Right lung (tissue), 2 donors: ENCODE measurements at regions not wholly inside any gene's neighbourhood (a gene's known extent, or its start where the extent isn't known, plus 50 kb on each side); places are given as distances from the start of the nearest gene placed in this dataset.
"Not testable (repeated sequence)": the region's sequence is repeated elsewhere in the genome, so short reads cannot be mapped to it uniquely, and the experiment has no call there.

Experiments used
- DNase-seq, 2 donors: peaks; one replicate each; pipeline ENCODE4 v3.0.0-alpha.2; 2013

GRCh38 chr20:30164389-30164788 lies 1093.1 kb upstream of the DEFB115 start:
- DNase-seq, result not testable (repeated sequence)

GRCh38 chr20:30167540-30167939 lies 1089.9 kb upstream of the DEFB115 start:
- DNase-seq, result no peak

GRCh38 chr20:30168025-30168799 lies 1089.3 kb upstream of the DEFB115 start:
- DNase-seq, result no peak

- no peak for DNase-seq
Observed at GRCh38 chr20:30168800-30169138, 1088.7 kb upstream of the DEFB115 start.

GRCh38 chr20:30175681-30176080 lies 1081.8 kb upstream of the DEFB115 start:
- DNase-seq, result no peak

- not testable (repeated sequence) for DNase-seq
Observed at GRCh38 chr20:30183124-30183523, 1074.3 kb upstream of the DEFB115 start.

- DNase-seq, result not testable (repeated sequence)
Observed at GRCh38 chr20:30191785-30192184, 1065.7 kb upstream of the DEFB115 start.

GRCh38 chr20:30234477-30234876 lies 1023.0 kb upstream of the DEFB115 start:
- not testable (repeated sequence) for DNase-seq

- DNase-seq, result not testable (repeated sequence)
Observed at GRCh38 chr20:30275073-30275472, 982.4 kb upstream of the DEFB115 start.

- DNase-seq, result no peak
Observed at GRCh38 chr20:30281584-30282197, 975.8 kb upstream of the DEFB115 start.

- not testable (repeated sequence) for DNase-seq
Observed at GRCh38 chr20:30283476-30284280, 973.8 kb upstream of the DEFB115 start.

- DNase-seq, result no peak
Observed at GRCh38 chr20:30284281-30284905, 973.1 kb upstream of the DEFB115 start.

GRCh38 chr20:30285677-30286076 lies 971.8 kb upstream of the DEFB115 start:
- DNase-seq, result no peak

GRCh38 chr20:30286157-30286556 lies 971.3 kb upstream of the DEFB115 start:
- DNase-seq, result no peak

- DNase-seq, result not testable (repeated sequence)
Observed at GRCh38 chr20:30287459-30287858, 970.0 kb upstream of the DEFB115 start.

GRCh38 chr20:30288346-30288745 lies 969.1 kb upstream of the DEFB115 start:
- DNase-seq, result no peak

- DNase-seq, result not testable (repeated sequence)
Observed at GRCh38 chr20:30289049-30289448, 968.4 kb upstream of the DEFB115 start.

GRCh38 chr20:30289711-30290141 lies 967.7 kb upstream of the DEFB115 start:
- not testable (repeated sequence) for DNase-seq

- not testable (repeated sequence) for DNase-seq
Observed at GRCh38 chr20:30290361-30291063, 967.0 kb upstream of the DEFB115 start.

- not testable (repeated sequence) for DNase-seq
Observed at GRCh38 chr20:30291064-30291379, 966.4 kb upstream of the DEFB115 start.

GRCh38 chr20:30291686-30292085 lies 965.8 kb upstream of the DEFB115 start:
- DNase-seq, result not testable (repeated sequence)

GRCh38 chr20:30295396-30295795 lies 962.1 kb upstream of the DEFB115 start:
- not testable (repeated sequence) for DNase-seq
